ENCODE measurements at regions not wholly inside any gene's neighbourhood (a gene's known extent, or its start where the extent isn't known, plus 50 kb on each side); places are given as distances from the start of the nearest gene placed in this dataset.
A peak's percentile ranks its signal among the peaks of the same experiment; 100 is the strongest.

DNA sequence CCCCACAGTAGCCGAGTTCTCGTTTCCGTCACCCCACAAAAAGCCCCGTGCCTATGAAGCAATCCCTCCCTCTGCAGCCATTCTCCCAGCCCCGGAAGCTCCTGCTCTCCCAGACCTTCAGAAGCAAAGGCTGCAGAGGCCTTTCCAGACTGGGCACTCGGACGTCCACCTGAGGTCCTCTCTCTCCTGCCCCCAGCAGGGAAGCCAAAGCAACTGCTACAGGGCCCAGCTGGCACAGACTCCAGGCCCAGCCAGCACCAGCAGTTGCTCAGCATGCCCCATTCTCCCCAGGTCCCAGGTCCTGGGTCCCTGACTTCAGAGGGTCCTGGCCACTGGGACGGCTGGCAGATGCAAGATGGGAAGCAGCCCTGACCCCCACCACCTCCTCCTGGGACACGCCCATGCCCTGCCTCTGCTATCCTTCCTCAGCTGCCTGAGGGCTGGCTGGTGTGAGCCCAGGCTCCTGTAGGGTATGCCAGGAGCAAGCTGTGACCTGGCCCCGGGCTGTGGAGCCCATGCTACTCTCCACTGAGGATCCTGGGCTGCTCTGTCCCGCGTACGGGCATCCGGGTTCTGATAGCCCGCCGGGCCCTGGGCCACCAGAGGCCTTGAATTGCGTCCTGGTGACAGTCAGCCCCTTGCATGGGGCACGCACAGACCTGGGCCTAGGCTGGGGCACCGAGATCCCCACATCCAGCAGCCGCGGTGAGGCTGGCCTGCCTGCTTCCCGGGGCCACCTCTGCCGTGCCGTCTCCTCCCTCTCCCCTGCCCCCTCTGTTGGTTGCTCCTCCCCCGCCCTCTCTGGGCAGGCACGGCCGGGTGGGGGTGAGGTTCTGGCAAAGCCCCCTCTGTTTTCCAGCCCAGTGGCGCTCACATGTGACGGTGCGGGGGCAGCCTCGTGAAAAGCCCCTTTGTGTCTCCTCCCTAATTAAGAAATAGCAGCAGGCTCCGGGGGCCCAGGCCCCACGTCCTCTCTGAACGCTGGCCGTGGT is 1310.3 kb downstream of the BRD1 start:
- DNase-seq, result no peak

- no peak for DNase-seq
Observed at GRCh38 chr22:48516571-48516970, 1311.1 kb downstream of the BRD1 start.

DNA sequence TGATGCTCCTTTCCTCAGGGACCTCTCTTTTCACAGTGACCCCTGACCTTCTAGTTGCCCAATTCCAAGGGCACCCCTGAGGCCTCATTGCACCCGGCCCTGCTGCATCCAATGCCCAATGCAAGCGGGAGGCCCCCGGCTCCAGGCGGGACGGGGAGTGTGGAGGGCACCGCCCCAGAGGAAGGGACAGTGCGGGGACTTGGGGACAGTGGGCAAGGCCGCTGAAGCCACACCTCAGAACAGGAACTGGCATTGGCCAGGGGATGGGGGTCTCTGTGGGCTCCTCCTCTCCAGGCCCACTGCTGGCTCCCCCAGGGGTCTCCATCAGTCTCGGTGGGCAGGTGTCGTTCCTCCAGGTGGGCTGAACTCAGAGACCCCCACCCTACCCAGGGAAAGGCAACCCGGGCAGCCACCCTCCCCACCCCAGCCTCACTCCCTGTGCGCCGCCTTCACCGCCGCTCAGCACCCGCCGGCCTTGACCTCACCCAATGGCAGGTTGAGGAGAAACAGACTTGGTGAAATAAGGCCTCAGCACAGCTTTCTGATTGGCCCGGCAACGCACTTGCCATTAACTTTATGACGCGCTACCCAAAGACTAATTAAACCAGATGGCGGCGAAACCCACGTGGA is 1312.0 kb downstream of the BRD1 start:
- DNase-seq, result no peak

GRCh38 chr22:48513929-48514328 is 1313.7 kb downstream of the BRD1 start:
- no peak for DNase-seq

GRCh38 chr22:48513446-48513845 is 1314.2 kb downstream of the BRD1 start:
- no peak for DNase-seq

GRCh38 chr22:48511781-48512327 is 1315.8 kb downstream of the BRD1 start:
- DNase-seq, result no peak

DNA sequence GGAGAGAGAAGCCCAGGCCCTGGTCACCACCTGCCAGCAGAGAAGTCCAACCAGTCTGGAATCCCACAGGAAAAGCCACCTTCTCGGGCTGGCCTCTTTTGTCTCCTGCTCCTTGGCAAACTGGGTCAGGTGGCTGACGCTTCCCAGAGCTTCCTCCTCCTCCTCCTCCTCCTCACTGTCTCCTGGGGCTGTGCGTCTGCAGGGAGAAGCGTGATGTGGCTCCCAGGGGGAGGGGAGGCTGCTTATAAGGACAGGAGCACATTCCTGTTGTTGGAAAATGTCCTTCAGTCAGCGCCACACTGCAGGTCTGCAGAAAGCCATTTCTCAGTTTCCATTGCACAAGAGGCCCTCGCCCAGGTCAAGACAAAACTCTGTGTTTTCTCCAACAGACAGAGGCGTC is 1316.5 kb downstream of the BRD1 start:
- DNase-seq, result no peak

DNA sequence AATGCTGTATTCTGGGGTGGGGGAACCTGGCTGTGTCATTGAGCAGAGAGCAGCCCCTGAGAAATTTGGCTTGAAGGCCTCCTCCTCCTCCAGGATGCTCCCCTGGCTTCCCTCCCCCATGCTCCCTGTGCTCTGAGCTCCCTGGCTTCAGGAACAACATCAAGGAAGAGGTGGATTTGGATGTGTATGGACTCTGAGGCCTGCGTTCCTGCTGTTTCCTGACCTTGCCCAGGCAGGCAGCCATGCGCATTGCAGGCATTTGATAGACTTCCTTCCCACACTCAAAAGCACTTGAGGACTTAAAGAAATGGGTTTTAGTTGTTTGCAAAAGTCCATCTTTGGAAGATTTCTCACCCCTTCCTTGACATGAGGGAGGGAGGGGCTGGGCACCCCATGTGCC is 1317.1 kb downstream of the BRD1 start:
- no peak for DNase-seq

DNA sequence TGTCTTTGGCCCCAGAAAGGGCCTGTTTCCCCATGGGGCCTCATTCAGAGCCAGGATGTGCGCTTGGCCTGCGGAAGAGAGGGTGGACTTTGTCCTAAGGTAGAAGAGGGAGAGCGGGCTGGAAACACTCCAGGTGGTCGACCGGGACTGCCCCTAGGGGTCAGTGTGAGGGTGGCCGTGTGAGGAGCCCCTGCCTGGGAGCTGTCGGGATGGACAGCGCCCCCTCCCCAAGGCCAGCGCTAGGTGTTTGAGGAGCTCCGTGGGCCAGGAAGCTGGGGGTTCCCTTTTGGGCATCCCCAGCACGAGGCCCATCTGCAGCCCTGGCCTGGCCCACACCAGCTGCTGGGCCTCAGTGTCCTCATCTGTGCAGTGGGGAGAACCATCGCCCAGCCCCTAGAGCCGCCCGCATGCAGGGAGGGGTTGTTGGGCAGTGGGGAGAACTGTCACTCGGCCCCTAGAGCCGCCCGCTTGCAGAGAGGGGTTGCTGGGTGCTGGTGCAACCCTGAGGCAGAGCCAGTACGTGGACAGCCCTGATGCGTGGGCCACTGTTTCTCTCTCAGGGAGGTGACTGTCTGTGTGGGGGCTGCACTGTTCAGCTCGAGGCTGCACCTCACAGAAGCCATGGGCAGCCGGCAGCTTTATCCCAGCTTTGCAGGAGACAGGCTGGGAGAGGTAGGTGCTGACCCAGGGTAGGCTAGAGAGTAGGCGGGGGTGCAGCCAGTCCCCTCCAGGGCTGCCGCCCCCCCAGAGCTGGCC is 1319.9 kb downstream of the BRD1 start:
- no peak for DNase-seq

- no peak for DNase-seq
Observed at GRCh38 chr22:48507171-48507570, 1320.5 kb downstream of the BRD1 start.

DNA sequence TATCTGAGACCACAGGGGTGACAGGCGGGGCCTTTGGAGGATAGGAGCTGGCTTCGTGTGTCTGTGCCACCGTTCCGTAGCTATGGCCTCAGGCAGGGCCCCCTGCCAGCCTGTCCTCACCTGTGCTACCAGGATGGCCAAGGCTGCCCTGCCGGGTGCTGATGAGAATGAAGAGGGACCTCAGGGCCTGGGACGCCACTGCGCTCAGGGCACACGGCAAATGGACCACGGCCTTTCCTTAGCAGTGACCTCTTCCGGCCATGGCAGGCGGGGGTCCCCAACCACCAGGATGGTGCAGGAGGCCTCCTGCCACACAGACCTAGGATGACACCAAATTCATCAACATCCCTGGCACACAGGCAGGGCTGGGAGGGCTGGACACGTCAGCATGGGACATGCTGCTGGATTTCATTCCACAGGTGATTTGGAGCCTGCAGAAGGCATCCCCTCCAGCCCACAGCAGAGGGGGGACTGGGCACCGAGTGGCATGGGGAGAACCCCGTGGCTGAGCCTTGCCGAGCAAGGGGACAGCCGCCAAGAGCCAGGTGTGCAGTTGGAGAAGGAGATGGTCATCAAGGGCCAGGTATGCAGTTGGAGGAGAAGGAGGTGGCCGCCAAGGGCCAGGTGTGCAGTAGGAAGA is 1321.0 kb downstream of the BRD1 start:
- no peak for DNase-seq

DNA sequence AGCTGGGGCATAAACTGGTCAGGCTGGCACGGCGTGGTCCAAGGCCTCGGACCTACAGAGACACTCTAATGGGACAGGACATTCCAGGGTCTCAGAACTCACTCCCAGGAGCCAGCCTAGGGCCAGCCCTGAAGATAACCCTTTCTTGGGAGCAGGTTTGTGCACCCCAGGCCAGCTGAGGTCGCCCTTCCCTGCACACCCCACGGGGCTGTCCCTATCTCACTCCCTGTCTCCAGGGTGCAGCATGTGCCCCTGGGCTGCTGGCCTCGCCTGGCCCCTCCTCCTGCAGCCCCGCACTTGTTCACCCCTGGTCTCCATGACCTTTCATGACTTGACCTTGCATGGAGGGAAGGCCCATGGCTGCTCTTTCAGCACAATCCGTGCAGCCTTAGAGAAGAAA is 1321.8 kb downstream of the BRD1 start:
- no peak for DNase-seq

GRCh38 chr22:48504519-48505140 is 1323.0 kb downstream of the BRD1 start:
- DNase-seq, result no peak

DNA sequence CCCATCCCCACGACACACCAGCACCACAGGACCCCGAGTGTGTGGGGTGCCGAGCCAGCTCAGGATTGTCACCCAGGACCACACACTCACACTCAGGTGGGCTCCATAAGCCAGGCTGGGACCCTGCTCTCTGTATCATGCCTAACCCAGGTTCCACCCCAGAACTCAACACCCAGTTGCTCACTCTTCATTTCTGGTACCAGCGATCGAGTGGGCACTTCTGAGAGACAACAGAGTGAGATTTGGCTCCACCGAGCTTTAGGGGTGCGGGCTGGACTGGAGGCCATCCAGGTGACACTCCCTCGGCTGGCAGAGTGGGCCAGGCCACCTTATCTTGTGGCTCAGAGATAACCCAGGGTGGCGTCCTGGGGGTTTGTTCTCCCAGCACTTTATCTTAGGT is 1323.8 kb downstream of the BRD1 start:
- no peak for DNase-seq

- DNase-seq, result no peak
Observed at GRCh38 chr22:48503035-48503625, 1324.5 kb downstream of the BRD1 start.

DNA sequence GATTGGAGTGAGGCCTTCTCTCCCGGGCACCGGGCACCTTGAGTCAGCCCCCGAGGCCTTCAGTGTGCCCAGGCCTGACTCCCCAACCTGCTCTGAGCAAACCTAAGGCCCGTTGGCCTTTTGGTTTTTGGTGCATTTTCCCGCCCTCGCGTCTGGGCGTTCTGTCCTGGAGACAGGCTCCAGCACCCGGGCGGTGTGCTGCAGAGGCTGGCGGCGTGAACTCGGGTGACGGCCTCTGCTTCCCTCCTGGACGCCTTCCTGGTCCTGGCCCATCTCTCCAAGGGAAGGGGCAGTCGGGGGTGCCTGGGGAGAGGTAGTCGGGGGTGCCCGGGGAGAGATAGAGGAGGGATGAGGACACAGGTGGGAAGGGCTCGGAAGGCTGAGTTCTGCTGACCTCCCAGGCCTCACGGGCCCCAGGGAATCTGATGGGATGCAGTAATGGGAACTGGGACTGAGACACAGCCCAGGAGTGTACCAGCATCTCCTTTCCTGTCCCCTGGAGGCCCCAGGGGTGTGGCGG is 1326.4 kb downstream of the BRD1 start:
- no peak for DNase-seq

DNA sequence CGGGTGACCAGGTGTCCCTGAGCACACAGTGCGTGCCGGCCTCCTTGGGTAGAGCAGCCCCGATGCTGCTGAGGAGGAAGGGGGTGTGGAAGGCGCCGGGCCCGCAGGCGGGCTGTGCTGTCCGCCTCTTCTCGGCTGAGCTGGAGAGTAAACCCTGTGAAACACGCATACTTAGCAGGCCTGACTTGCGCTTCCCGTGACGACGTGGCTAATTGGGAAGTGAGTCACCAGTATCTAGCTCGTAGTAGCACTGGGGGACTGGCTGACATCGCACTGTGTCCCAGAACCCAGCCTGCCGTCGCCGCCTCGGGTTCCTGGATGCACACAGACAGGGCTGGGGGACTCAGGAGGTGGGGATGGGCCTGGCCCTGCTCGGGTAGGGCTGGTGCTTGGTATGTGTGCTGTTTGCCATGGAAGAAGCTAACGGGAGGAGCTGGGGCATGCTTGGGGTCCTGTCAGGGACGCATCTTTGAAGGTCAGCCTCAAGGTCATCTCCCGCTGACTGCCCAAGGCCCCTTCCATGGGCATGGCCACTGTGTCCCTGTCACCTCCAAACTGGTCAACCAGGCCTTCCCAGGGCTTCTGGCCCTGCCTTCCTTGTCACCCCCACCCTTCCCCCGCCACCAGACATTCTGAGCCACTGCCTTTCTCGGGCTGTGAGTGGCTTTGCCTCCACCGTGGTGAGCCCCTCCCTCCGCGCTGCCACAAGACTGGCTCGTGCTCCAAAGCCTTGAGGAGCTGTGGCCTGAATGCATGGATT is 1327.0 kb downstream of the BRD1 start:
- no peak for DNase-seq

- DNase-seq, result no peak
Observed at GRCh38 chr22:48499456-48500425, 1327.9 kb downstream of the BRD1 start.

- peak; percentile 4 for DNase-seq
Observed at GRCh38 chr22:48498526-48499331, 1328.9 kb downstream of the BRD1 start.

Data from activated naive CD4-positive, alpha-beta T cell treated with anti-CD3 and anti-CD28 coated beads, Interleukin-2, amount 50 U/mL, for 16 hours (primary cell).